ENCODE measurements at regions not wholly inside any gene's neighbourhood (a gene's known extent, or its start where the extent isn't known, plus 50 kb on each side); places are given as distances from the start of the nearest gene placed in this dataset.

DNA sequence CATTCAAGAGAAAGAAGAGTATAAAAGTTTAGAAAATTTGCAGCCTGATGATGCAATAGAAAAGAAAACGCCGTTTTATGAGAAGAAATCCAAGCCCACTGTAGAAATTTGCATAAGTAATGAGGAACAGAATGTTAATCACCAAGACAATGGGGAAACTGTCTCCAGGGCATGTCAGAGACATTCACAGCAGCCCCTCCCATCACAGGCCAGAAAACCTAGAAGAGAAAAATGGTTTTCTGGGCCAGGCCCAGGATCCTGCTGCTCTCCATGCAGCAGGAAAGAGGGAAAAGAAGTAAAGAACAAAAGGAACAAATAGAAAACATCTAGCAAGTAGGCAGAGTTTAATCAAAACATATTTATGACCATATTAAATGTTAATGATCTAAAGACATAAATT is 119.0 kb downstream of the ANKRD50 start:
- no peak for DNase-seq

DNA sequence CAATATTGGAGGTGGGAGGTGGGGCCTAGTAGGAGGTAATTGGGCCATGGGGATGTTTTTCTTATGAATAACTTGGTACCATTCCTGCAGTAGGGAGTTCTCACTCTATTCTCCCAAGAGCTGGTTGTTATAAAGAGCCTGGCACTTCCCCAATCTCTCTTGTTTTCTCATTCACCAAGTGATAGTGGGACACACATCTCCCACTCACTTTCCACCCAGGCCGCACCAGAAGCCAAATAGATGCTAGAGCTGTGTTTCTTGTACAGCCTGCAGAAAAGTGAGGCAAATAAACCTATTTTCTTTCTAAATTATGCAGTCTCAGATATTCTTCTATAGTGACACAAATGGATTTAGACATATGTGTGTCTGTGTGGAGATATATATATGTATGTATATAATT is 117.6 kb downstream of the ANKRD50 start:
- DNase-seq: no peak

DNA sequence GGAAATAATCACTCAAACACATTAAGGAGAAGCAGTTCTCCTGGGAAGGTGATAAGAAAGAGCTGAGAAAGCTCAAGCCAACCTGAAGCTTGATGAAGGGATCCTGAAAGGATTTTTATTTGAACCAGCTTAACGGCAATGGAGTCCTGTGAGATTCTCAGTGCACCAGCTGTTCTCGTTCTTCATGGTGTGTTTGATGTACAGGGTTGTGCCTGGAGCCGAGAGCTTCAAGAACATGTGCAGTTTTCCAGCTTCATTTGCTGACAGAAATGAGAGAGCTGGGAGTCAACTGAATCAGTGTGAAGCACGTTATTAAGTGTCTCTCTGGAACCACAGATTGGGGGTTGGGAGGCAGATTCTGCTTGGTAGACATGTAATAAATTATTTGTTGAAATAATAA is 115.7 kb downstream of the ANKRD50 start:
- no peak for DNase-seq

DNA sequence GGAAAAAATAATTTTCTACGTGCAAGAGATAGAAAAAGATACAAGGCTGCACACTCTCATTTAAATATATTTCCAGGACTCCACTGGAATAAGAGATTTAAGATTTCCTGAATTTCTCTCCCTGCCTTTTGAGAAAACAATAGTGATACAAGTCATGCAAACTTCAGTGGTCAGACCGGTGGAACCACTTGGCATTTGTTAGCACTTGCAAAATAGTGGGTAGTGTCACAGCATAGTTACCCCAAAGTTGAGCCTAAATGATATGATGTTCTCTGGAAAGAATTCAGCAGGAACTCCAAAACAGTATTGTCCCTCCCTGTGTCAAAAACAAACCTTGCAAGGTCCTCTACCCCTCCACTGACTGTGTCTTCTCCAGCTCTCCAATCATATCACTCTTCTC is 102.3 kb downstream of the ANKRD50 start:
- DNase-seq: no peak

All from NCI-H510A treated with DMSO at 0.1 percent for 48 hours (cell line).